Mucosa of descending colon (tissue), 3 donors: ENCODE measurements at regions not wholly inside any gene's neighbourhood (a gene's known extent, or its start where the extent isn't known, plus 50 kb on each side); places are given as distances from the start of the nearest gene placed in this dataset.

Source experiments
- ATAC-seq: fragments of 200-7000 bp; cut with Tn5 transposase; one replicate; pipeline ENCODE4 v1.9.1; 2020; ENCODE audit warnings: mild to moderate bottlenecking, moderate library complexity
- DNase-seq, 3 donors: peaks; one replicate each; pipeline ENCODE4 v3.0.0-alpha.2; 2020
- H3K36me3 ChIP-seq: fragments of 200-600 bp; one replicate; pipeline ENCODE4 v1.8.0; 2021; ENCODE audit warnings: low read depth, mild to moderate bottlenecking
- H3K4me1 ChIP-seq: fragments of 200-600 bp; one replicate; pipeline ENCODE4 v1.8.0; 2021; ENCODE audit warnings: low read depth, mild to moderate bottlenecking
- H3K4me3 ChIP-seq: fragments of 200-600 bp; one replicate; pipeline ENCODE4 v1.8.0; 2021; ENCODE audit warnings: mild to moderate bottlenecking
- H3K9me3 ChIP-seq: fragments of 200-600 bp; one replicate; pipeline ENCODE4 v1.8.0; 2021; ENCODE audit warnings: mild to moderate bottlenecking
- intact Hi-C, 2 donors: fragments of 100-400 bp; cut with DNase I in 1 of 2; cut with micrococcal nuclease in 1 of 2; formaldehyde crosslinking; loops; one replicate each; pipeline versions ENCODE4 v1.11.0 to v1.11.1; 2022; cut with DNase I, micrococcal nuclease
- TF ChIP-seq, protein P1 (sequence below): fragments of 200-600 bp; IDR thresholded peaks from one replicate; pipeline ENCODE4 v1.8.0; 2022; ENCODE audit warnings: antibody characterized with exemption, mild to moderate bottlenecking
- donor health status: DM: no; HTN: no; CAD: no; lungs with moderate emphysema.
- donor health status: DM: no; HTN: no; CAD: no.
- donor health status: DM: no; HTN: yes; CAD: no.

DNA sequence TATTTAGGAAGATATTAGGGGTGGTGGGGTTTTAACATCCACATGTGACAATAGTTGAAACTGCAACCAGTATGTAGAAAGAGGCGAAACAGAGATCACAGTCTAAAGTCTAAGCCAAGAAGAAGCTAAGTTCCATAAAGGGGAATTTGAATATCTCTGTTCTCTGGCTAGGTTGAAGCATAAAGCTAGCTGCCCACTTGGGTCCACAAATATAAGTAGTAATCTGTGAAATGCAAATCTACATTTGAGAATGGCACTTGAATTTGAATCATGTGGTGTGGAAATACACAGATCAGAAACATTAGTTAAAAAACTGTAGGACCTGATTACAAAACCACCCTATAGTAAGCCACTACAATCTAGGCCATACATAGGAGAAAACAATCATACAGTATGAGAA lies 602.1 kb downstream of the LMO4 start:
- TF ChIP-seq, protein P1, sequence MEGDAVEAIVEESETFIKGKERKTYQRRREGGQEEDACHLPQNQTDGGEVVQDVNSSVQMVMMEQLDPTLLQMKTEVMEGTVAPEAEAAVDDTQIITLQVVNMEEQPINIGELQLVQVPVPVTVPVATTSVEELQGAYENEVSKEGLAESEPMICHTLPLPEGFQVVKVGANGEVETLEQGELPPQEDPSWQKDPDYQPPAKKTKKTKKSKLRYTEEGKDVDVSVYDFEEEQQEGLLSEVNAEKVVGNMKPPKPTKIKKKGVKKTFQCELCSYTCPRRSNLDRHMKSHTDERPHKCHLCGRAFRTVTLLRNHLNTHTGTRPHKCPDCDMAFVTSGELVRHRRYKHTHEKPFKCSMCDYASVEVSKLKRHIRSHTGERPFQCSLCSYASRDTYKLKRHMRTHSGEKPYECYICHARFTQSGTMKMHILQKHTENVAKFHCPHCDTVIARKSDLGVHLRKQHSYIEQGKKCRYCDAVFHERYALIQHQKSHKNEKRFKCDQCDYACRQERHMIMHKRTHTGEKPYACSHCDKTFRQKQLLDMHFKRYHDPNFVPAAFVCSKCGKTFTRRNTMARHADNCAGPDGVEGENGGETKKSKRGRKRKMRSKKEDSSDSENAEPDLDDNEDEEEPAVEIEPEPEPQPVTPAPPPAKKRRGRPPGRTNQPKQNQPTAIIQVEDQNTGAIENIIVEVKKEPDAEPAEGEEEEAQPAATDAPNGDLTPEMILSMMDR = no peak
- DNase-seq (no peak), ATAC-seq (no peak)
- Histone ChIP-seq H3K36me3 (no peaks in the 10 kb centered on the region), H3K9me3 (no peaks in the 10 kb centered on the region), H3K4me3 (no peak overlapping the region), H3K4me1 (no peaks in the 10 kb centered on the region)
- intact Hi-C loops = no loop called here

DNA sequence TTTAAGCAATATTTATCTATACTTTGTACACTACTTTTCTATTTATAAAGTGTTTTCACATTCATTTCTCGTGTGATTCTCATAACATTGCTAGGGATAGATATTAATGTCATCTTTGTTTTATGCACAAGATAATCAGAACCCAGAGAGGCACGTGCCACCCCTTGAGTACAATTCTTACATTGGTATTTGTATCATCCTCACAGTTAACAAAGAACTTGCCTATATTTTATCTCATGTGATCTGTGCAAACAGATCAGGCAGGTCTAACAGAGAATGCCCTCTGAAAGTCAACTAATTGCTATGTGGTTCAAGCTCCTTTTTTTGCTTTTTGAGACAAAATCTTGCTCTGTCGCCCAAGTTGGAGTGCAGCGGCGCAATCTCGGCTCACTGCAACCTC lies 604.5 kb downstream of the LMO4 start:
- ATAC-seq = no peak
- TF ChIP-seq, protein P1 = no peak
- H3K4me3 ChIP-seq = no peak overlapping the region
- no peaks in the 10 kb centered on the region for H3K36me3 ChIP-seq
- DNase-seq = no peak
- no peaks in the 10 kb centered on the region for H3K9me3 ChIP-seq
- H3K4me1 ChIP-seq = no peaks in the 10 kb centered on the region
- intact Hi-C loops = no loop called here

DNA sequence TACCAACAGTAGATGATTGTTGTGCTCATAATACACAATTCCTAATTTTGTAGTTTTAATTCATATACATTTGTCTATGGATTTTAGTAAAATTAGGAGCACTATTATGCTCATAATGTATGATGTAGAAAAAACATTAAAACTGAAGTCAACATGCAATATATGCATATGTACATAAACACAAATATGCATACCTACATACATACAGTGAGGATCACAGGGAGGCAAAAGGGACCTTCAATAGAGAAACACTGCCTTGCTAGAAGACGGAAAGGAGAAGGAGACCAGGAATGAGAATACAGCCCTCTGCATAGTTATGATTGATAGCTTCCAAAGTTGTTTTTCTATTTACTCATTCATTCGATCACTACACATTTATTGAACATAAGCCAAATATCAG lies 606.5 kb downstream of the LMO4 start:
- Histone ChIP-seq H3K4me1 (no peaks in the 10 kb centered on the region), H3K36me3 (no peaks in the 10 kb centered on the region), H3K9me3 (no peaks in the 10 kb centered on the region), H3K4me3 (no peak overlapping the region)
- ATAC-seq = no peak
- intact Hi-C loops = no loop called here
- TF ChIP-seq, protein P1 = no peak
- no peak for DNase-seq

DNA sequence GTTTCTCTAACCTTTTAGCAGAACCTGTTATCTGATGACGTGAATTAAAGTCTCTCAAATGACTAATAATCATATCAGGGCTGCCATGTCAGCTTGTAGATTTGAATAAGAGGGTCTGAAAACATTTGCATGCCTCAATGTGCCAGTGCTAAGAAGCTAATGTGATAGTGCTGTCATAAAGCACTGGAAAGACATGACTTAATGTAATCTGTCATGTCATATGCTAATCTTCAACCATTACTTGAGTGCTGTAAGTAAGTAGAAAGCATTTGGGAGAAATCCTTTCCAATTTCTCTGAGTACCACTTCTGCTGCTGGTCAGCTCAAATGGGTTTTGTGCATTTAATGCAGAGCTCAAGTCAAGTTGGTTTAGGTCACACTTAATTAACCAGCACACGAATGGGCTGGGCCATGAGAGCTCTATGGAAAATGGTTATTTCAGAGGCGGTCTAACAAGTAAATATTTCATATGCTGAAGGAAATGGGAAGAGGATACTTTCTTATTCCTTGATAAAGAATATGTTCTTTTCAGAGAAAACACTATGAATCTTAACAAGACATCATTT lies 609.2 kb downstream of the LMO4 start:
- H3K36me3 ChIP-seq = no peaks in the 10 kb centered on the region
- ATAC-seq (no peak), DNase-seq (no peak)
- no peaks in the 10 kb centered on the region for H3K4me1 ChIP-seq
- intact Hi-C loops = no loop called here
- H3K9me3 ChIP-seq = no peaks in the 10 kb centered on the region
- no peak overlapping the region for H3K4me3 ChIP-seq
- TF ChIP-seq, protein P1 = no peak

DNA sequence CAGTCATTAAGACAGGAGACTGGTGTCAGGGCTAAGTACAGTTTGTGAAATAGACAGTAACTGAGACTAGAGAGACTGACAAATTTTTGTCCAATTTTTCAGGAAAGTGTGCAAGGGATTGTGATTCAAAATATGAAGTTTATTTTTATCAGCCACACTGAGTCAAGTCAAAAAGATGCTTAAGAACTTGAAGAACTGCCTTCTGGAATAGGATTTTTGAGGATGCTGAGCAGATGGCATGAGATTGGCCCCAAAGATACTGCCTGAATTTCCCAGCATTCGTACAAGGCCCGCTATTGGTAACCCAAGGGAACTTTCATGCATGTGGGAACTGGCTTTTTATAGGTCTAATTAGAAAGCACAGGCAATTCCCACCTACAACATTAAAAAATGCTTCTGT lies 610.0 kb downstream of the LMO4 start:
- no peak for DNase-seq
- Histone ChIP-seq H3K4me3 (no peak overlapping the region), H3K9me3 (no peaks in the 10 kb centered on the region), H3K4me1 (no peaks in the 10 kb centered on the region), H3K36me3 (no peaks in the 10 kb centered on the region)
- intact Hi-C loops = no loop called here
- TF ChIP-seq, protein P1 = no peak
- ATAC-seq = no peak

DNA sequence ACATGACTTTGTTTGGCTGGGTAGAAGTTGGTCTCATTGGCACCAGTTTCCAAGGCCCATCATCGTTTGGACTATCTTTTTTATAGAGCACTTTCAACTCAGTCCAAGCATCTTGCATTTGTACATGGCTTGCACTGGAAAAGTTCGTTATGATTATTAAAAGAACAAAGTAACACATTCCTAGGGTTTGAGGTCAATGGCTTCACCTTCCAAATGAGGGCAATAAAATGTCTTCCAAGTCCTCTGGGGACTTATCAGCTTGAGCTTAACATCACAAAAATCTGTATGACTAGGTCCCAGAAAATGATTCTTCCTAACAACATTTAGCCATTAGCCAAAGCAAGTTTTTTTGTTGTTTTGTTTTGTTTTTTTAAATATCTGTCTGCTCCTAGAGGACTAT lies 610.8 kb downstream of the LMO4 start:
- H3K36me3 ChIP-seq = no peaks in the 10 kb centered on the region
- no peak for ATAC-seq
- no peak for DNase-seq
- TF ChIP-seq, protein P1 = no peak
- no peaks in the 10 kb centered on the region for H3K9me3 ChIP-seq
- no peaks in the 10 kb centered on the region for H3K4me1 ChIP-seq
- no peak overlapping the region for H3K4me3 ChIP-seq
- intact Hi-C loops = no loop called here
